Kidney (tissue), 13 donors: ENCODE measurements at regions not wholly inside any gene's neighbourhood (a gene's known extent, or its start where the extent isn't known, plus 50 kb on each side); places are given as distances from the start of the nearest gene placed in this dataset.

Experiments
- DNase-seq, 5 donors: peaks; one replicate each; pipeline ENCODE4 v3.0.0-alpha.2; 2013 to 2020
- FAIRE-seq: peaks from 2 replicates; lab custom pipeline; 2012; peaks lifted over from hg19 to GRCh38; lab: Jason Lieb, UNC
- H3K27ac ChIP-seq, 2 donors: one replicate each; pipeline ENCODE4 v1.7.0; 2013; ENCODE audit warnings: low read depth in 2 of 2, low read length in 2 of 2, inconsistent platforms in 1 of 2
- H3K27me3 ChIP-seq: one replicate; pipeline ENCODE4 v1.7.1; 2013; ENCODE audit warnings: low read length, inconsistent platforms; ENCODE audit not compliant: control insufficient read depth, insufficient read depth
- H3K36me3 ChIP-seq, 3 donors: one replicate each; pipeline versions ENCODE4 v1.7.0 to v1.7.1; 2013; ENCODE audit warnings: low read length in 3 of 3, control low read depth in 1 of 3, inconsistent platforms in 1 of 3; ENCODE audit not compliant: insufficient read depth in 3 of 3, control insufficient read depth in 2 of 3
- H3K4me1 ChIP-seq, 3 donors: one replicate each; pipeline versions ENCODE4 v1.7.0 to v1.7.1; 2013; ENCODE audit warnings: low read length in 3 of 3, inconsistent platforms in 1 of 3, low read depth in 1 of 3; ENCODE audit not compliant: control insufficient read depth in 2 of 3, insufficient read depth in 2 of 3
- H3K4me3 ChIP-seq, 3 donors: one replicate each; pipeline versions ENCODE4 v1.7.0 to v1.8.1; 2013; ENCODE audit warnings: low read length in 3 of 3, control low read depth in 1 of 3, inconsistent platforms in 1 of 3
- H3K9ac ChIP-seq, 3 donors: one replicate each; pipeline versions ENCODE4 v1.7.0 to v1.7.1; 2013; ENCODE audit warnings: low read length in 3 of 3, control low read depth in 1 of 3, inconsistent platforms in 1 of 3
- H3K9me3 ChIP-seq, 3 donors: one replicate each; pipeline versions ENCODE4 v1.7.0 to v1.7.1; 2013; ENCODE audit warnings: low read length in 3 of 3, control low read depth in 1 of 3, inconsistent platforms in 1 of 3; ENCODE audit not compliant: control insufficient read depth in 2 of 3, insufficient read depth in 1 of 3
- CTCF ChIP-seq: IDR thresholded peaks from 3 replicates; pipeline ENCODE4 v1.5.1; 2012; ENCODE audit warnings: mild to moderate bottlenecking, moderate library complexity, borderline replicate concordance; ENCODE audit not compliant: insufficient read depth; ENCODE audit errors: extremely low read depth
- intact Hi-C: fragments of 100-400 bp; cut with DNase I; formaldehyde crosslinking; loops from one replicate; pipeline ENCODE4 v1.11.1; 2022
- donor health status: control.
- donor health status: control.
- donor health status: control.
- donor health status: control.
- donor health status: control.
- donor health status: DM: yes; HTN: yes; CAD: no.
- donor health status: Normal renal cell carcinoma (clear cell type).

GRCh38 chr16:54215471-54215870 is 71.1 kb downstream of the IRX3 start:
- Histone ChIP-seq H3K27me3 (no peaks in the 10 kb centered on the region), H3K9ac (no peak overlapping the region), H3K27ac (no peak overlapping the region), H3K4me3 (no peak overlapping the region), H3K4me1 (no peaks in the 10 kb centered on the region), H3K36me3 (no peaks in the 10 kb centered on the region), H3K9me3 (no peaks in the 10 kb centered on the region)
- intact Hi-C loops: no loop called here
- TF ChIP-seq CTCF: no peak
- DNase-seq (no peak), FAIRE-seq (no peak)

GRCh38 chr16:54213322-54213721 is 73.3 kb downstream of the IRX3 start:
- Histone ChIP-seq H3K9ac (no peak overlapping the region), H3K4me3 (no peak overlapping the region), H3K4me1 (no peaks in the 10 kb centered on the region), H3K36me3 (no peaks in the 10 kb centered on the region), H3K9me3 (no peaks in the 10 kb centered on the region), H3K27ac (no peak overlapping the region), H3K27me3 (no peaks in the 10 kb centered on the region)
- DNase-seq: no peak
- FAIRE-seq: no peak
- intact Hi-C loops: no loop called here
- TF ChIP-seq CTCF: no peak

GRCh38 chr16:54212893-54213292 is 73.7 kb downstream of the IRX3 start:
- Histone ChIP-seq H3K4me3 (no peak overlapping the region), H3K9me3 (no peaks in the 10 kb centered on the region), H3K4me1 (no peaks in the 10 kb centered on the region), H3K27me3 (no peaks in the 10 kb centered on the region), H3K27ac (no peak overlapping the region), H3K36me3 (no peaks in the 10 kb centered on the region), H3K9ac (no peak overlapping the region)
- DNase-seq (no peak), FAIRE-seq (no peak)
- intact Hi-C loops: no loop called here
- TF ChIP-seq CTCF: no peak

- TF ChIP-seq CTCF: no peak
- H3K9ac ChIP-seq: no peak overlapping the region
- H3K9me3 ChIP-seq: no peaks in the 10 kb centered on the region
- FAIRE-seq (no peak), DNase-seq (no peak)
- no peaks in the 10 kb centered on the region for H3K36me3 ChIP-seq
- no peak overlapping the region for H3K4me3 ChIP-seq
- H3K27ac ChIP-seq: no peak overlapping the region
- no peaks in the 10 kb centered on the region for H3K27me3 ChIP-seq
- intact Hi-C loops: no loop called here
- no peaks in the 10 kb centered on the region for H3K4me1 ChIP-seq
Observed at GRCh38 chr16:54211203-54211602, 75.4 kb downstream of the IRX3 start.
